ENCODE measurements at regions not wholly inside any gene's neighbourhood (a gene's known extent, or its start where the extent isn't known, plus 50 kb on each side); places are given as distances from the start of the nearest gene placed in this dataset.
"Not testable (repeated sequence)": the region's sequence is repeated elsewhere in the genome, so short reads cannot be mapped to it uniquely, and the experiment has no call there.

GRCh38 chr11:70560621-70561020 is 162.3 kb downstream of the CTTN start:
- not testable (repeated sequence) for TF ChIP-seq POLR2A (IDR thresholded peaks at IDR 0.05; ENCODE audit: low read length); GATA1 (IDR thresholded peaks at IDR 0.05; ENCODE audit: low read depth, low read length)

Measured in erythroblast (primary cell).